SK-N-SH treated with all-trans-retinoic acid at 6 μM for 48 hours (cell line): ENCODE measurements at regions not wholly inside any gene's neighbourhood (a gene's known extent, or its start where the extent isn't known, plus 50 kb on each side); places are given as distances from the start of the nearest gene placed in this dataset.
"Not testable (repeated sequence)": the region's sequence is repeated elsewhere in the genome, so short reads cannot be mapped to it uniquely, and the experiment has no call there.

Experiments used
- CREB5 ChIP-seq: fragments of 250-450 bp; sonication (Bioruptor Pico); IDR thresholded peaks from 2 replicates; pipeline ENCODE4 v1.5.1; 2020; ENCODE audit warnings: low read depth, mild to moderate bottlenecking, moderate library complexity
- CSRNP3 ChIP-seq: fragments of 250-450 bp; sonication (Bioruptor Pico); IDR thresholded peaks from 2 replicates; pipeline ENCODE4 v1.5.1; 2021; ENCODE audit warnings: mild to moderate bottlenecking, moderate library complexity
- ISL1 ChIP-seq: fragments of 250-450 bp; sonication (Bioruptor Pico); IDR thresholded peaks from 2 replicates; pipeline ENCODE4 v2.1.2; 2022; ENCODE audit warnings: mild to moderate bottlenecking, moderate library complexity
- PATZ1 ChIP-seq: fragments of 250-450 bp; sonication (Bioruptor Pico); IDR thresholded peaks from 2 replicates; pipeline ENCODE4 v1.8.0; 2020; ENCODE audit warnings: mild to moderate bottlenecking, moderate library complexity, borderline replicate concordance
- SNAI2 ChIP-seq: fragments of 250-450 bp; sonication (Bioruptor Pico); IDR thresholded peaks from 2 replicates; pipeline ENCODE4 v1.5.0; 2020; ENCODE audit warnings: mild to moderate bottlenecking, moderate library complexity
- ZFP3 ChIP-seq: fragments of 250-450 bp; sonication (Bioruptor Pico); IDR thresholded peaks from 2 replicates; pipeline ENCODE4 v1.5.0; 2020; ENCODE audit warnings: mild to moderate bottlenecking, moderate library complexity
- ZFP30 ChIP-seq: fragments of 450-650 bp; formaldehyde crosslinking; IDR thresholded peaks from 2 replicates; pipeline ENCODE4 v1.5.0; 2022; ENCODE audit warnings: mild to moderate bottlenecking, moderate library complexity

- not testable (repeated sequence) for TF ChIP-seq ZFP30 (CRISPR knock-in tag); ZFP3; CSRNP3; CREB5 (CRISPR knock-in tag); PATZ1 (CRISPR knock-in tag); ISL1 (CRISPR knock-in tag); SNAI2 (CRISPR knock-in tag)
These were observed 284.4 kb upstream of the AUTS2 start for GRCh38 chr7:69313852-69314251.
